ENCODE measurements at regions not wholly inside any gene's neighbourhood (a gene's known extent, or its start where the extent isn't known, plus 50 kb on each side); places are given as distances from the start of the nearest gene placed in this dataset.

GRCh38 chr16:62989480-62989879 lies 953.2 kb upstream of the CDH8 start:
- TF ChIP-seq POLR2A (IDR thresholded peaks at IDR 0.05) (no peak), CTCF (IDR thresholded peaks at IDR 0.05) (no peak)
- no peaks in the 10 kb centered on the region for H3K27me3 ChIP-seq
- no peak for DNase-seq
- H3K36me3 ChIP-seq: no peaks in the 10 kb centered on the region
- H3K4me1 ChIP-seq: no peaks in the 10 kb centered on the region
- H3K27ac ChIP-seq: no peak overlapping the region
- H3K9me3 ChIP-seq: no peaks in the 10 kb centered on the region
- no peak overlapping the region for H3K4me3 ChIP-seq

DNA sequence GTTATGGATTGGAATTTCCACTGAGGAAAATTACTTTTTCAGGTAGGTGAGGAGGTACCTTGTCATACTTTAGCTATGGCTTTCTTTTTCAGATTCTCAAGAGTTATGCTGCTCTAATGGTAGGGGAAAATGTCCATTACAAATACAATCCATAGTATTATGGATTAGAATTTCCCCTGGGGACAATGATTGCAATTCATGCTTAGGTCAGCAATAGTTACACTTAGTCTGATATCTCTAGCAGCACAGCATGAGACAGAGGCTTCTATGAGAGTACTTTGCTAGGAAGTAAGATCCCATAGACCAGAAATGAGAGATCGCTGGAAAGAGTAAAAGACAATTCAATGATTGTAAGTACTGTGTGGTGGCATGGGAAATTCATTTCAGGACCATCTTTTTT lies 949.5 kb upstream of the CDH8 start:
- Histone ChIP-seq H3K4me1 (no peaks in the 10 kb centered on the region), H3K9me3 (no peaks in the 10 kb centered on the region), H3K36me3 (no peaks in the 10 kb centered on the region), H3K4me3 (no peak overlapping the region), H3K27me3 (no peaks in the 10 kb centered on the region), H3K27ac (no peak overlapping the region)
- no peak for TF ChIP-seq CTCF (IDR thresholded peaks at IDR 0.05)
- TF ChIP-seq POLR2A (IDR thresholded peaks at IDR 0.05): no peak
- no peak for DNase-seq

DNA sequence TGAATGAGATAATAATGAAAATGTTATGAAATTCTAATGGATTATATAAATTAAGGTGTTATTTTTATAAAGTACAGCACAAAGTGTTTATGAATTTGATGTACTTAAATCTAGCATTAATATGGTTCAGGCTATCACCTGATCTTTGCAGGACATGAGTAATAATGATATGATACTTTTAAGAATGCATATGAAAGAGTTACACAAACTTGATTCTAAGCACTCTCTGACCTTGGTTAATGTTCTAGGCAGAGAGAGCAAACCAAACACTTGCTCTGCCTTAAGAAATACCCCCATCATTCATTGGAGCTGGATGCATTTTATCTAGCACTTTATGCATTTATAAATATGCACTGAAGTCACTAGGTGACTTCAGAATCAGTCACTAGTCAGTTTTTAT lies 942.2 kb upstream of the CDH8 start:
- H3K4me1 ChIP-seq: no peaks in the 10 kb centered on the region
- no peak overlapping the region for H3K27ac ChIP-seq
- DNase-seq: no peak
- H3K9me3 ChIP-seq: no peaks in the 10 kb centered on the region
- H3K4me3 ChIP-seq: no peak overlapping the region
- no peaks in the 10 kb centered on the region for H3K36me3 ChIP-seq
- no peak for TF ChIP-seq CTCF (IDR thresholded peaks at IDR 0.05)
- TF ChIP-seq POLR2A (IDR thresholded peaks at IDR 0.05): no peak
- H3K27me3 ChIP-seq: no peaks in the 10 kb centered on the region

DNA sequence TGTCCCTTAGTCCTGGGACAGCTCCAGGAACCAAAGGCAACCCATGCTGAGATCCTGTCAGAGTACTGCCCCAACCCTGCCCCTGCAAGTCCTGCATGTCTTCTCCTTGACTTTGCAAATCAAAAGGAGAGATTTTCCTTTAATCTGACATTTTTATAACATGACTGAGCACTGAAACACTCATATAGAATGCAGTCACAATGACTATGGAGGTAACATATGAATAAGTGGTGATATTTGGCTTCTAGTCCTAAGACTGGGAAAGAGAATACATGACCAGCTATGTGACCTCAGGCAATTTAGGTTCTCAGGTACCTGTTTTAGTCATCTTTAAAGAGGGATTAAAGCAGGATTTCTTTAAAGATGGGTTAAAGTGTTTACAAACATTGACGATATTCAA lies 941.6 kb upstream of the CDH8 start:
- no peak for DNase-seq
- H3K27ac ChIP-seq: no peak overlapping the region
- H3K4me3 ChIP-seq: no peak overlapping the region
- no peak for TF ChIP-seq POLR2A (IDR thresholded peaks at IDR 0.05)
- TF ChIP-seq CTCF (IDR thresholded peaks at IDR 0.05): no peak
- no peaks in the 10 kb centered on the region for H3K9me3 ChIP-seq
- no peaks in the 10 kb centered on the region for H3K36me3 ChIP-seq
- H3K4me1 ChIP-seq: no peaks in the 10 kb centered on the region
- H3K27me3 ChIP-seq: no peaks in the 10 kb centered on the region

DNA sequence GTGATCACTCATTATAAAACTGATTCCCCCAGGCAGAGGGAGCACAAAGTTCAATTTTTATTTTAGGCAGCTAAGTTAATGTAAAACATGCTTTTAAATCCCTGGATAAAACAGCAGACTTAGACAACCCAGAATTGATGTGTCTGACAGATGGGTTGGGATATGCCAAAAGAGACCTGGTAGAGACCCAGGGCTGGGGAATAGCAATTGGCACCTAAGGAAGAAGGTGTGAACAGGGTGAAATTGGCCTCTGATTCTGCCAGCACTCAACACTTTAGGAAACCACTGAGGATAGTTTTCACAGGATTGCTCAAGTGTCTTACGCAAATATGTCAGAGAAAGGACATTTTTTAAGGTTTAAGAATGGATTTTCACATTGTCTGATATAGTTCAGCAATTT lies 938.2 kb upstream of the CDH8 start:
- no peak for DNase-seq
- Histone ChIP-seq H3K27me3 (no peaks in the 10 kb centered on the region), H3K27ac (no peak overlapping the region), H3K9me3 (no peaks in the 10 kb centered on the region), H3K4me3 (no peak overlapping the region), H3K4me1 (no peaks in the 10 kb centered on the region), H3K36me3 (no peaks in the 10 kb centered on the region)
- TF ChIP-seq CTCF (IDR thresholded peaks at IDR 0.05): no peak

DNA sequence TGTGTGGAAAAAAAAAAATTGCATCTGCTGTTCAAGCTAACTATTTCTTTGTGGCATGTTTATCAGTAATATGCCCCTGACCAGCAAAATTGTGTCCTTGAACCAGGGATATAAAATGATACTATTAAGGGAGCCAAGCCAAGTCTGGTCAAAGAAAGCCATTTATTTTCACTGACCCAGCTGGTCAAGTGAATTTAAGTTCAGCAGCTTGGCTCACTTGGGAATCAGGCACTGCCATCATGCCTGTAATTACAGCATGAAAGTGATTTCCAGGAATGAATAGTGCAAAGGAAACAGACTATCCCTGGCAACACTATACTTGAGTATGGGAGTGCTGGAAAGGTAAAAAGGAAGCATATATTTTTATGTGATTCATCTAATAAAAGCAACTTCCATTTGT lies 934.6 kb upstream of the CDH8 start:
- no peaks in the 10 kb centered on the region for H3K27me3 ChIP-seq
- TF ChIP-seq CTCF (IDR thresholded peaks at IDR 0.05) (no peak), POLR2A (IDR thresholded peaks at IDR 0.05) (no peak)
- H3K36me3 ChIP-seq: no peaks in the 10 kb centered on the region
- H3K9me3 ChIP-seq: no peaks in the 10 kb centered on the region
- DNase-seq: no peak
- no peak overlapping the region for H3K27ac ChIP-seq
- no peaks in the 10 kb centered on the region for H3K4me1 ChIP-seq
- H3K4me3 ChIP-seq: no peak overlapping the region
